Hepatocyte (in vitro differentiated cells): ENCODE measurements at regions not wholly inside any gene's neighbourhood (a gene's known extent, or its start where the extent isn't known, plus 50 kb on each side); places are given as distances from the start of the nearest gene placed in this dataset.
A peak's percentile ranks its signal among the peaks of the same experiment; 100 is the strongest.

Source experiments
- DNase-seq: peaks from one replicate; pipeline ENCODE4 v3.0.0-alpha.2; 2016; ENCODE audit warnings: low spot score
- H2AFZ ChIP-seq: fragments of 200-600 bp; sonication (generic); 2 replicates; pipeline ENCODE4 v1.6.0; 2016; ENCODE audit warnings: antibody characterized with exemption, mild to moderate bottlenecking
- H3K27ac ChIP-seq: fragments of 200-600 bp; sonication (generic); 2 replicates; pipeline ENCODE4 v1.5.1; 2016; ENCODE audit warnings: mild to moderate bottlenecking
- H3K27me3 ChIP-seq: fragments of 200-600 bp; sonication (generic); 2 replicates; pipeline ENCODE4 v1.6.1; 2016
- H3K36me3 ChIP-seq: fragments of 200-600 bp; sonication (generic); replicated peaks from 2 replicates; pipeline ENCODE4 v1.5.1; 2016; ENCODE audit warnings: low read depth; ENCODE audit not compliant: insufficient read depth
- H3K4me1 ChIP-seq: fragments of 200-600 bp; sonication (generic); 2 replicates; pipeline ENCODE4 v1.5.1; 2016; ENCODE audit warnings: mild to moderate bottlenecking, moderate library complexity; ENCODE audit not compliant: insufficient read depth
- H3K4me2 ChIP-seq: fragments of 200-600 bp; sonication (generic); 2 replicates; pipeline ENCODE4 v1.6.0; 2016
- H3K4me3 ChIP-seq: fragments of 200-600 bp; sonication (generic); 2 replicates; pipeline ENCODE4 v1.5.1; 2016; ENCODE audit warnings: mild to moderate bottlenecking
- H3K79me2 ChIP-seq: fragments of 200-600 bp; sonication (generic); 2 replicates; pipeline ENCODE4 v1.6.0; 2017; ENCODE audit warnings: mild to moderate bottlenecking
- H3K9me2 ChIP-seq: fragments of 200-600 bp; sonication (generic); replicated peaks from 2 replicates; pipeline ENCODE4 v1.6.0; 2017; ENCODE audit warnings: mild to moderate bottlenecking; ENCODE audit not compliant: insufficient read depth
- H3K9me3 ChIP-seq: fragments of 200-600 bp; sonication (generic); 2 replicates; pipeline ENCODE4 v1.5.1; 2016; ENCODE audit warnings: low read depth, mild to moderate bottlenecking
- H4K20me1 ChIP-seq: fragments of 200-600 bp; sonication (generic); 2 replicates; pipeline ENCODE4 v1.6.0; 2016; ENCODE audit warnings: mild to moderate bottlenecking; ENCODE audit not compliant: insufficient read depth, poor library complexity, severe bottlenecking
- EZH2 ChIP-seq: fragments of 200-600 bp; sonication (generic); IDR thresholded peaks from 2 replicates; pipeline ENCODE4 v1.6.1; 2016; ENCODE audit warnings: antibody characterized with exemption, mild to moderate bottlenecking, borderline replicate concordance
- EZH2phosphoT487 ChIP-seq: fragments of 200-600 bp; sonication (generic); IDR thresholded peaks from one replicate; pipeline ENCODE4 v1.6.1; 2018; ENCODE audit warnings: antibody characterized with exemption, mild to moderate bottlenecking, low read depth, moderate library complexity; ENCODE audit not compliant: unreplicated experiment, severe bottlenecking
- WGBS: methylation state at CpG from one replicate; pipeline ENCODE4 v1.1.6; 2016; ENCODE audit warnings: low lambda C conversion rate; ENCODE audit errors: missing lambda C conversion rate; 5-methylcytosine and 5-hydroxymethylcytosine counted together
- TF ChIP-seq, protein P1 (sequence below): fragments of 200-600 bp; sonication (generic); IDR thresholded peaks from 2 replicates; pipeline ENCODE4 v1.5.1; 2016; ENCODE audit warnings: antibody characterized with exemption, mild to moderate bottlenecking; ENCODE audit not compliant: poor library complexity

DNA sequence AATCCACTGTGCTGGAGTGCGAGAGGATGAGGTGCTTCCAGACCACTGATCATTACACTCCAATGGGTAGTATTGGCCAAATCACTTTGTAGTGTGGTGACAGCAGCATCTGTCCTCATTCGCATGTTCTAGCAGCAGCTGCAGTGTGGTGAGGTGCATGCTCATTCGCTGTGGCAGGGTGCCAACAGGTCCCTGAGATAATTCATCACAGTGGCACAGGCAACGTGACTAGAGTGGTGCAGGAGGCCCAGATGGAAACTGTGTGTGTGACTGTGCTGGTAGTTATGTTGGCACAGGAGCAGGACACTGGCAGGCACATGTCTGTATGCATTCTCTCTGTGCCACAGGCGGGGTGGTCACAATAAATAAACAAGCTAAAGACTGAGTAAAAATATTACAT, 329.5 kb upstream of the SYT4 start:
- WGBS = 92% methylated on average over 5 of the region's 5 CpGs
- H3K4me1 ChIP-seq = no peaks in the 10 kb centered on the region

DNA sequence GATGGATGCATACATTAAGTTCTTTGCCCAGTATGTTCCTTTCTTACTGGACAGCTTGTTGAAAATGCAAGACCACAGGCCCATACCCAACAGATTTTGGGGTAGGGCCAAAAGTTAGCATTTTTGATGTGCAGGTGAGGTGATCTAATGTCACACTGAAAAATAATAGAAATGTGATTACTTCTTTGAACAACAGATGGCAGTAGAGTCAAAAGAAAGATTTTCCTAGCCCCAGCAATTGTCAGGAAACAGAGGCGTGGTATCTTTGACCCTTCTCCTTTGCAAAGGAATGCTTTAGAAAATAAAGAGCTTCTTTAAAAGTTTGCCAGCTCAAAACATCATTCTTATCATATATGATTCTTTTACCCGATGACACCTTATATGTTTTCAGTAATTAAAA, 343.6 kb upstream of the SYT4 start:
- 2% methylated on average over 2 of the region's 2 CpGs for WGBS
- peak; percentile 55 for DNase-seq

More for the DNA sequence above, 329.5 kb upstream of the SYT4 start:
- Histone ChIP-seq H3K4me3 (no peak overlapping the region), H3K36me3 (no peaks in the 10 kb centered on the region), H2AFZ (no peak overlapping the region), H3K27me3 (no peaks in the 10 kb centered on the region), H3K79me2 (no peaks in the 10 kb centered on the region), H3K27ac (no peak overlapping the region), H3K9me3 (peaks cover 7% of the 10 kb centered on the region), H3K4me2 (no peak overlapping the region), H3K9me2 (no peaks in the 10 kb centered on the region), H4K20me1 (no peaks in the 10 kb centered on the region)
- TF ChIP-seq EZH2 (no peak), EZH2phosphoT487 (no peak)
- TF ChIP-seq, protein P1, sequence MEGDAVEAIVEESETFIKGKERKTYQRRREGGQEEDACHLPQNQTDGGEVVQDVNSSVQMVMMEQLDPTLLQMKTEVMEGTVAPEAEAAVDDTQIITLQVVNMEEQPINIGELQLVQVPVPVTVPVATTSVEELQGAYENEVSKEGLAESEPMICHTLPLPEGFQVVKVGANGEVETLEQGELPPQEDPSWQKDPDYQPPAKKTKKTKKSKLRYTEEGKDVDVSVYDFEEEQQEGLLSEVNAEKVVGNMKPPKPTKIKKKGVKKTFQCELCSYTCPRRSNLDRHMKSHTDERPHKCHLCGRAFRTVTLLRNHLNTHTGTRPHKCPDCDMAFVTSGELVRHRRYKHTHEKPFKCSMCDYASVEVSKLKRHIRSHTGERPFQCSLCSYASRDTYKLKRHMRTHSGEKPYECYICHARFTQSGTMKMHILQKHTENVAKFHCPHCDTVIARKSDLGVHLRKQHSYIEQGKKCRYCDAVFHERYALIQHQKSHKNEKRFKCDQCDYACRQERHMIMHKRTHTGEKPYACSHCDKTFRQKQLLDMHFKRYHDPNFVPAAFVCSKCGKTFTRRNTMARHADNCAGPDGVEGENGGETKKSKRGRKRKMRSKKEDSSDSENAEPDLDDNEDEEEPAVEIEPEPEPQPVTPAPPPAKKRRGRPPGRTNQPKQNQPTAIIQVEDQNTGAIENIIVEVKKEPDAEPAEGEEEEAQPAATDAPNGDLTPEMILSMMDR = no peak
- no peak for DNase-seq

DNA sequence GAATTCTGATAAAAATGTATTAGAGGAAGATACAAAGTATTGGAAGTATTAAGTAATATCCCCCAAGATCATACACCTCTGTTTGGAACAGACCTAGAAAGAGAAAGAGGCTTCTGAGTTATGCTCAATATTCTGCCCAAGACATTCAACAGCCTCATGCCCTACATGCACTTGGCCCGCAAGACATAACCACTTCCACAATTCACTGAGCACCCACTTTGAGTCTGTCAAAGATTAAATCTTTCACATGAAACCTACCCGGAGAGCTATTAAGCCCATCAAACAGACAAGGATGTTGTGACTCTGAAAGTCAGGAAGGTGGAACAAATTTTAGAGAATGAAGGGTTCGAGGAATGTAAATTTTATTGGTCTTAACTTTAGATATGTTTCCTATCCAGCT, 344.7 kb upstream of the SYT4 start:
- Histone ChIP-seq H3K4me1 (peaks cover 7% of the 10 kb centered on the region), H3K79me2 (no peaks in the 10 kb centered on the region), H3K4me2 (no peak overlapping the region), H4K20me1 (no peaks in the 10 kb centered on the region), H3K27ac (no peak overlapping the region), H3K4me3 (no peak overlapping the region), H3K9me2 (no peaks in the 10 kb centered on the region), H3K27me3 (no peaks in the 10 kb centered on the region), H2AFZ (no peak overlapping the region), H3K9me3 (no peaks in the 10 kb centered on the region), H3K36me3 (no peaks in the 10 kb centered on the region)
- 66% methylated on average over 3 of the region's 3 CpGs for WGBS
- TF ChIP-seq, protein P1 = no peak
- no peak for TF ChIP-seq EZH2
- DNase-seq = no peak

More for the DNA sequence above, 343.6 kb upstream of the SYT4 start:
- Histone ChIP-seq H3K4me3 (no peak overlapping the region), H4K20me1 (no peaks in the 10 kb centered on the region), H3K27ac (no peak overlapping the region), H3K79me2 (no peaks in the 10 kb centered on the region), H3K9me2 (no peaks in the 10 kb centered on the region), H3K36me3 (no peaks in the 10 kb centered on the region), H3K9me3 (no peaks in the 10 kb centered on the region), H3K4me2 (no peak overlapping the region), H2AFZ (no peak overlapping the region), H3K27me3 (no peaks in the 10 kb centered on the region), H3K4me1 (peaks cover 7% of the 10 kb centered on the region)
- TF ChIP-seq EZH2 (no peak), EZH2phosphoT487 (no peak)
- TF ChIP-seq, protein P1 = peak; percentile 72

DNA sequence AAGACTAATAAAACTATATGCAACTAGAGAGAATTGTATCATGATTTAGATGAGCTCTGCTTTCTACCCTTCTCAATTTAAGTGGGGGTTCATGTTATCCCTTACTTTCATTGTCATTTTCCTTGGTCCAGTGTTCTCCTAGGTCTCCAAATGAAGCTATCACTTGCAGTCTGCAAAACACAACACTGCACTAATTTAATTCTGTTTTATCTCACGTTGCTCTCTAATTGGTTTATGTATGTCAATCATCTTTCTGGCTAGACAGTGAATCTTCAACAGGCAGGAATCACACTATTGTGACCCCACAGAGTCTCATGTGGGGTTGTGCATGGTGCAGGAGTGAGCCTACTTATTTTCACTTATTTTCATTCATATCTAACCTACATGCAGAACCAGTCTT, 348.3 kb upstream of the SYT4 start:
- Histone ChIP-seq H3K4me2 (no peak overlapping the region), H3K9me2 (no peaks in the 10 kb centered on the region), H3K79me2 (no peaks in the 10 kb centered on the region), H3K27me3 (no peaks in the 10 kb centered on the region), H2AFZ (no peak overlapping the region), H3K4me3 (no peak overlapping the region), H3K36me3 (no peaks in the 10 kb centered on the region), H3K9me3 (no peaks in the 10 kb centered on the region), H4K20me1 (no peaks in the 10 kb centered on the region), H3K4me1 (peaks cover 7% of the 10 kb centered on the region), H3K27ac (peak overlapping the region; percentile 26)
- WGBS = 73% methylated on average over 1 of the region's 1 CpG
- no peak for DNase-seq
- TF ChIP-seq EZH2phosphoT487 = no peak
- TF ChIP-seq, protein P1 = no peak
- TF ChIP-seq EZH2 = no peak
